ENCODE measurements at regions not wholly inside any gene's neighbourhood (a gene's known extent, or its start where the extent isn't known, plus 50 kb on each side); places are given as distances from the start of the nearest gene placed in this dataset.

GRCh38 chr1:219120624-219121544 lies 52.8 kb upstream of the LYPLAL1 start:
- no peak for DNase-seq

- DNase-seq: no peak
Measured at GRCh38 chr1:219121679-219122078, 52.0 kb upstream of the LYPLAL1 start.

GRCh38 chr1:219123036-219123435 lies 50.6 kb upstream of the LYPLAL1 start:
- DNase-seq: no peak
